ENCODE measurements at regions not wholly inside any gene's neighbourhood (a gene's known extent, or its start where the extent isn't known, plus 50 kb on each side); places are given as distances from the start of the nearest gene placed in this dataset.

DNA sequence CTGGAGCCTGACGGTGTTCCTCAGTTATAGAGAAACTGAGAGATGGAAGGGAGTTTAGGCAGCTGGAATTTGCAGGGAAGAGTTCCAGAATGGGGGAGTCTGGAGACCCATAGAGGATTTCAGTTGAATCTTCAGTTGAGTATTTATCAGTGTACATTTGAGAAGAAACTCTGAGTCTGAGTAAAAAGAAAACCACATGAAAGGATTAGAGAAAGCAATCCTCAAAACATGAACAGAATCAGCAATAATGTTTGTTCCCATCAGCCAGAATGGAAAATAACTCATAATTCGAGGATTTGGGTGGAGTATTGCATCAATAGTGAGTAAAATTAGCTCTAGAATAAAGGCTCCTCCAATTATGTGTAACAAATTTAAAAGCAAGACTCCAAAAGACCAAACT is 130.0 kb upstream of the AHR start:
- DNase-seq (ENCODE audit: low read depth in 1 of 2, low spot score in 2 of 2): no peak
- H3K9me3 ChIP-seq (ENCODE audit: insufficient read depth in 2 of 2, low read depth in 1 of 2, low read length in 1 of 2): no peaks in the 10 kb centered on the region
- H3K4ac ChIP-seq (replicated peaks; ENCODE audit: insufficient read length, low read depth, low read length): no peak overlapping the region
- H3K14ac ChIP-seq (ENCODE audit: insufficient read length): no peak overlapping the region
- no peak overlapping the region for H3K56ac ChIP-seq (replicated peaks; ENCODE audit: insufficient read length, low read depth, low read length)
- no peaks in the 10 kb centered on the region for H3K79me2 ChIP-seq (ENCODE audit: control insufficient read depth in 1 of 2, insufficient read depth in 2 of 2, low read length in 2 of 2)
- H3K36me3 ChIP-seq (ENCODE audit: control insufficient read depth in 2 of 4, insufficient read depth in 4 of 4, low read length in 3 of 4): no peaks in the 10 kb centered on the region
- H3K4me1 ChIP-seq (replicated peaks in 1 of 4; ENCODE audit: control insufficient read depth in 3 of 4, insufficient read depth in 4 of 4, low read length in 3 of 4): no peaks in the 10 kb centered on the region
- H3K79me1 ChIP-seq (ENCODE audit: low read depth, low read length): no peaks in the 10 kb centered on the region
- no peak for FAIRE-seq
- no peak overlapping the region for H3K23ac ChIP-seq (ENCODE audit: insufficient read length)
- 87% methylated on average over 2 of the region's 2 CpGs; no CpG with 5 or more reads in 1 of the 2 experiments for WGBS, 2 experiments (ENCODE audit: extremely low coverage in 1 of 2, insufficient coverage in 1 of 2, insufficient read length in 1 of 2, insufficient replicate concordance in 2 of 2, low coverage in 1 of 2, low lambda C conversion rate in 2 of 2, missing lambda C conversion rate in 1 of 2)
- H3K4me3 ChIP-seq (ENCODE audit: extremely low read depth in 1 of 4, insufficient read depth in 2 of 4, low read depth in 3 of 4, low read length in 4 of 4): no peak overlapping the region
- H4K91ac ChIP-seq (replicated peaks; ENCODE audit: insufficient read length, low read length): no peak overlapping the region
- POLR2A ChIA-PET (ENCODE audit: partially characterized antibody): no interaction called here
- no peak overlapping the region for H2AFZ ChIP-seq (ENCODE audit: low read length)
- no peak overlapping the region for H4K8ac ChIP-seq (ENCODE audit: extremely low read depth, insufficient read depth, low read length)
- no peak overlapping the region for H3K4me2 ChIP-seq (ENCODE audit: insufficient read depth in 1 of 2, low read depth in 2 of 2, low read length in 2 of 2)
- no peak overlapping the region for H3K9ac ChIP-seq (replicated peaks in 1 of 4; ENCODE audit: extremely low read depth in 1 of 4, low read depth in 3 of 4, low read length in 3 of 4)
- H4K20me1 ChIP-seq (replicated peaks in 1 of 2; ENCODE audit: control insufficient read depth in 1 of 2, insufficient read depth in 2 of 2, low read length in 2 of 2): no peaks in the 10 kb centered on the region
- H4K5ac ChIP-seq (ENCODE audit: insufficient read length, low read depth, low read length): no peak overlapping the region
- H2BK12ac ChIP-seq (ENCODE audit: low read depth, low read length): no peak overlapping the region
- H3K27ac ChIP-seq (ENCODE audit: low read depth, low read length): no peak overlapping the region
- no peak overlapping the region for H2BK20ac ChIP-seq (ENCODE audit: low read length)
- no peak overlapping the region for H2BK120ac ChIP-seq (replicated peaks; ENCODE audit: low read depth, low read length)
- CTCF ChIA-PET (ENCODE audit: partially characterized antibody): interaction anchor here (0.6 kb wide), 1 partner anchor 32 kb away, joined by 3 read pairs; no protein-coding TSS in a partner anchor
- no peak overlapping the region for H2BK5ac ChIP-seq (ENCODE audit: low read depth, low read length)
- H3K18ac ChIP-seq (ENCODE audit: extremely low read depth, low read length): no peak overlapping the region
- no peaks in the 10 kb centered on the region for H3K27me3 ChIP-seq (replicated peaks in 1 of 4; ENCODE audit: control insufficient read depth in 3 of 4, extremely low read depth in 1 of 4, insufficient read depth in 3 of 4, low read length in 3 of 4)
- no peak overlapping the region for H2BK15ac ChIP-seq (ENCODE audit: low read length)
- H3K23me2 ChIP-seq (ENCODE audit: low read depth, low read length): no peaks in the 10 kb centered on the region
- TF ChIP-seq, protein P1, sequence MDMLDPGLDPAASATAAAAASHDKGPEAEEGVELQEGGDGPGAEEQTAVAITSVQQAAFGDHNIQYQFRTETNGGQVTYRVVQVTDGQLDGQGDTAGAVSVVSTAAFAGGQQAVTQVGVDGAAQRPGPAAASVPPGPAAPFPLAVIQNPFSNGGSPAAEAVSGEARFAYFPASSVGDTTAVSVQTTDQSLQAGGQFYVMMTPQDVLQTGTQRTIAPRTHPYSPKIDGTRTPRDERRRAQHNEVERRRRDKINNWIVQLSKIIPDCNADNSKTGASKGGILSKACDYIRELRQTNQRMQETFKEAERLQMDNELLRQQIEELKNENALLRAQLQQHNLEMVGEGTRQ (IDR thresholded peaks at IDR 0.05; ENCODE audit: low read length): no peak
- TF ChIP-seq ASH2L (IDR thresholded peaks at IDR 0.05; ENCODE audit: low read length) (no peak), CHD2 (IDR thresholded peaks at IDR 0.05; ENCODE audit: low read length) (no peak), TBP (IDR thresholded peaks at IDR 0.05; ENCODE audit: low read depth, low read length) (no peak)
- H2AK5ac ChIP-seq (ENCODE audit: low read depth, low read length): no peak overlapping the region
